ENCODE measurements at regions not wholly inside any gene's neighbourhood (a gene's known extent, or its start where the extent isn't known, plus 50 kb on each side); places are given as distances from the start of the nearest gene placed in this dataset.

DNA sequence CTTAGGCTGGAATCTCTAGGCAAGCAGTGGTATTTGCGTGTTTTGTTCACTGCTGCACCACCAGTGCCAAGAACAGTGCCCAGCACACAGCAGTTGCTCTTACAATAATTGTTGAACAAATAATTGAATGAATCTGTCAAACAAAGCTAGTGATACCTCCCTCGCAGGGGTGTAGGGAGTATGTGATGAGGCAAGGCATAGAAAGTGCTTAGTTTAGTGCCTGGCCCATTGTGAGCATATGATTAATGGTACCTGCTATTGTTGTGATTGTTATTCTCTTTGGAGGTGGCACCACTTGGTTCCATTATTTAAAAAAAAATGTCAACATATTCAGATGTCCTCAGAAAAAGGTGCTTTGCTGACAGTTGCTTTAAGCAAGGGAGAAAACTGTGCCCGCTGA is 210.1 kb upstream of the TBX3 start:
- in situ Hi-C loops (cut with HindIII; ENCODE audit: low pct_unique_long_range_greater_than_20kb, low sequenced_read_pairs): no loop called here
- no peak for TF ChIP-seq JUND (IDR thresholded peaks at IDR 0.05; ENCODE audit: low read depth)
- no peak for DNase-seq (ENCODE audit: low read depth in 1 of 2, low spot score in 1 of 2)

DNA sequence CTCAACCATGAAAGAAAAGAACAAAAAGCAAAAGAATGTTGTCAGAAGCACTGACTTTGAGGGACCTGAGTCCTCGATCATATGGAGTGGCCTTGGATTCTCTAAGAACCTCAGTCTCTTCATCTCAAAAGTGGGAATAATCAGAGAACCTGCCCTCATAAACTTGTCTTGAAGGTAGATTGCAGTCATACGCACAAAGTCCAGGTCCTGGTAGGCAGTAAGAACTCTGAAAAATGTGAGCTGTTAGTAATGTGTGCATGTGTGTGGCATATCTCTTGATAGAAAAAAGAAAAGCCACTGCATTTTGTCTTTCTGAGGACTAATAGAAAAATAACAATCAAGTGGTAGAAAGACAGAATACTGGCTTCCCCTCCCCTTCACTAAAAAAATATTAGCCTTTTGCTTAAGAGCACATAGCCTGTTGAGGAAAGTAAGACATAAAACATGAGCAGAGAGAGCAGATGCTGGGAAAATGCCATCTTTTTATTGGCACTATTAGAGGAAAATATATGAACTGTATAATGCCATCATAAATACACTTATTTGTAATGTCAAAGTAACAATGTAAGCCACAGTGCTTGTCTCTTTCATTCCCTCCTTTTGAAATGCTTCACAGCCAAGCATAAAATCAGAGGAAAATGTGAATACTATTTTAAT is 205.1 kb upstream of the TBX3 start:
- TF ChIP-seq JUND (IDR thresholded peaks at IDR 0.05; ENCODE audit: low read depth): no peak
- in situ Hi-C loops (cut with HindIII; ENCODE audit: low pct_unique_long_range_greater_than_20kb, low sequenced_read_pairs): no loop called here
- no peak for DNase-seq (ENCODE audit: low read depth in 1 of 2, low spot score in 1 of 2)

DNA sequence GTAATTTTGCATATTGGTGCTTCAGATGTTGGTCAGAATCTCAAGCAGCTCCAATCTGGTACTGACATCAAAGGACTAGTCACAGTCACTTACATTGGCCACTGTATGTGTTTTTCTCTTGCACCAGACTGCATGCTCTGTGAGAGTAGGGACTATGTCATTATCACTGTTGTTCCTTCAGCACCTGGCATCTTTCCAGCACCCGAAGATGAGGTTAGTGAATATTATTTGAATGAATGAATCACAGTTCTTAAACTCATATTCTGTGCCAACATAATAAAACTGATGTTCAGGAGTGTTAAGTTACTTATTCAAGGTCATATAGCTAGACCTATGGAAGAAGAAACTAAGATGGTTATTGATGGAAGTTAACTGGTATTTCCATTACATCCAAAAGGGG is 204.5 kb upstream of the TBX3 start:
- DNase-seq (ENCODE audit: low read depth in 1 of 2, low spot score in 1 of 2): no peak
- in situ Hi-C loops (cut with HindIII; ENCODE audit: low pct_unique_long_range_greater_than_20kb, low sequenced_read_pairs): no loop called here
- no peak for TF ChIP-seq JUND (IDR thresholded peaks at IDR 0.05; ENCODE audit: low read depth)

DNA sequence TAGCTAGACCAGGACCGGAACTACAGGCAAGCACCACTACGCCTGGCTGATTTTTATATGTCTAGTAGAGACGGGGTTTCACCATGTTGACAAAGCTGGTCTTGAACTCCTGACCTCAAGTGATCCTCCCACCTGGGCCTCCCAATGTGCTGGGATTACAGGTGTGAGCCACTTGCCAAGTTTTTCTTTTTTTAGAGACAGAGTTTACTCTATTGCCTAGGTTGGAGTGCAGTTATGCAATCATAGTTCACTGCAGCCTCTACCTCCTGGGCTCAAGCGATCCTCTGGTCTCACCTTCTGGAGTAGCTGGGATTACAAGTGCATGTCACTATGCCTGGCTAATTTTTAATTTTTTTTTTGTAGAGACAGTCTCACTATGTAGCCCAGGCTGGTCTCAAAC is 201.5 kb upstream of the TBX3 start:
- in situ Hi-C loops (cut with HindIII; ENCODE audit: low pct_unique_long_range_greater_than_20kb, low sequenced_read_pairs): no loop called here

DNA sequence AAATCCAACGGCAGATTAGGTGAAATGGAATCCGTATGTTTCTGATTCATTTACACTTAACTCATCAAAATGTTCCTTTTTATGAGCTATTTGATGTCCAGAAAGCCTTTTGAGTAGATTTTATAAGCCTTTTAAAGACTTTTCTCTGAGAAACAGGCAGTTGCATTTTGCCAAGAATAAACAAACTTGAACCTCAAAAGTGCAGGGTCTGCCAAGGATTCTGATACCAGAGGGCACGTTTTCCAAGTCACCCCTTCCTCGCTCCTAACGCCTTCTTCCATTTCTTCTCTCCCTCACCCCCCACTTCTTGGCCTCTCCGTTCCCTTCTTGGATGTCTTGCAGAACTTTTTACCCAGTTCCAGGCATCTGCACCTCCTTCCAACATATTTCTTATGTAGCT is 200.6 kb upstream of the TBX3 start:
- in situ Hi-C loops (cut with HindIII; ENCODE audit: low pct_unique_long_range_greater_than_20kb, low sequenced_read_pairs): no loop called here
- TF ChIP-seq JUND (IDR thresholded peaks at IDR 0.05; ENCODE audit: low read depth): no peak

More for the DNA sequence above, 201.5 kb upstream of the TBX3 start:
- DNase-seq (ENCODE audit: low read depth in 1 of 2, low spot score in 1 of 2): no peak
- no peak for TF ChIP-seq JUND (IDR thresholded peaks at IDR 0.05; ENCODE audit: low read depth)

DNA sequence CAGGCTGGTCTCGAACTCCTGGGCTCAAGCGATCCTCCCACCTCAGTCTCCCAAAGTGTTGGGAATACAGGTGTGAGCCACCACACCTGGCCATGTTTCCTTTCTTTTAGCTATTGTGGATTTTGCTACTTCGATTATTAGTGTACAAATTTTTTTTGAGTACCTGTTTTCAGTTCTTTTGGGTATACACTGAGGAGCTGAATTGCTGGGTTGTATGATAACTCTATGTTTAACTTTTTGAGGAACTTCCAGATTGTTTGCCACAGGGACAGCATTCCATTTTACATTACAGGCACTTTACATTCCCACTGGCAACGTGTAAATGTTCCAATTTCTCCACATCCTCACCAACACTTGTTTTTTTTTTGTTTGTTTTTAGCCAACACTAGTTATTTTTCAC is 198.1 kb upstream of the TBX3 start:
- no peak for TF ChIP-seq JUND (IDR thresholded peaks at IDR 0.05; ENCODE audit: low read depth)
- in situ Hi-C loops (cut with HindIII; ENCODE audit: low pct_unique_long_range_greater_than_20kb, low sequenced_read_pairs): no loop called here

More for the DNA sequence above, 200.6 kb upstream of the TBX3 start:
- no peak for DNase-seq (ENCODE audit: low read depth in 1 of 2, low spot score in 1 of 2)

DNA sequence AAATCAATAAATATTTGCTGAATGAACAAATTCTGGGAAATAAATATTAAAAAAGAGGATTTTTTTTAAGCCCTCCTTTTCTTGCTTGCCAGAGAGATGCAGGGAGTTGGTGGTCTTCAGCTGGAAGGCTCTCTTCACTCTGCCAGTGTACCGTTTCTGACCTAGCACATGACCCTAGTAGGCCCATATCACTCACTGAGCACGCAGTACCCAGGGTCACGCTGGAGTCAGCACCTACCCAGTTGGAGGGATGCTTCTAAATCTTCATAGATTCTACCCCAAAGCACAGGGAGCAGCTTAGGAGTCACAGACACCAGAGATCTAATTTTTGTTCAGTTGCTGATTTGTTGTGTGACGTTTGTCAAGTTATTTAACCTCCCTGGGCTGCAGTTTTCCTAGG is 195.4 kb upstream of the TBX3 start:
- TF ChIP-seq JUND (IDR thresholded peaks at IDR 0.05; ENCODE audit: low read depth): no peak
- no peak for DNase-seq (ENCODE audit: low read depth in 1 of 2, low spot score in 1 of 2)
- in situ Hi-C loops (cut with HindIII; ENCODE audit: low pct_unique_long_range_greater_than_20kb, low sequenced_read_pairs): no loop called here

More for the DNA sequence above, 198.1 kb upstream of the TBX3 start:
- DNase-seq (ENCODE audit: low read depth in 1 of 2, low spot score in 1 of 2): no peak

DNA sequence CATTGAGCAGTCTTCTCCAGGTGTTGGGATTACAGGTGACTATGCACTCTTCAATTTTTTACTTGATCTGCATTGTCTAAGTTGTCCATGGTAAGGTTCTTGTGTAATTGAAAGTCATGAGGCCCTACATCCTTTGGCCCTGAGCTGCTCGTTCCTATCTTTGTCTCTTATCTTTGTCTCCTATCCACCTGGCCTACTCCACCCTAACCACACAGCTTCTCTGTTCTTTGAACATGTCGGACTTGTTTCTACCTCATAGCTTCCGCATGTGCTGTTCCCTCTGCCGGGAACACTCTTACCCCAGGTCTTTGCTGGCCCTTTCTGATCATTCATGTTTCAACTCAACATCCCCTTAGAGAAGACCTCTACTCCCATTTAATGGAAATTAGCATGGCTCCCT is 194.8 kb upstream of the TBX3 start:
- DNase-seq (ENCODE audit: low read depth in 1 of 2, low spot score in 1 of 2): no peak
- in situ Hi-C loops (cut with HindIII; ENCODE audit: low pct_unique_long_range_greater_than_20kb, low sequenced_read_pairs): no loop called here
- TF ChIP-seq JUND (IDR thresholded peaks at IDR 0.05; ENCODE audit: low read depth): no peak

DNA sequence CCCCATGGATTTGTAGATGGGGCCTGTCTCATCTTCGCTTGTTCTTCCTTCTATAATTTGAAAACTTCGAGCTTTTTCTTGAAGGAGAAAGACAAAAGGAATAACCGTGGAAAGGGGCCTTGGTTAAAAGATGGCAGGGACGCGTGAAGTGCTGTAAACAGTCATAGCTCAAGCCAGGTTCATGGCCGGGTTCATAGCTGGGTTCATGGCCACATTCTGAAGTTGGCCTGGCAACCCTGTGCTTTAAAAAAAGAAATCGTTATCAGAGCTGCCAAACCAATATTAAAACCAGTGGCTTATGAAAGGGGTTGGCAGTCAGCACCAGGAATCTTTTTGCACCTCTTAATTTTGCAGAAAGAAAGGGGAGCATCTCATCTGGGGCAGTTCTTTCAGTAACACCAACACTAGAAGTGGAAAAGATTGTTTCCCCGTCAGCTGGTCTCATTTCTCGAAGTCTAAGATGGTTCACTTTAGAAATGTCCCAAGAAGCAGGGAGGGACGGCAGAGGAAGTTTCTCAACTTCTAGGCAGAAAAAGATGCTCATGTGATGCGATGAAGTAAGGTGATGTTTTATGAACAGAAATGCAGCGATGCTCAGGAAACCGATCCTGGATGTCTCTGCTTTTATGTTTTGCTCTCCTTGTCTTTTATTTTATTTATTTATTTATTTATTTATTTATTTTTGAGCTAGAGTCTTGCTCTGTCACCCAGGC is 193.1 kb upstream of the TBX3 start:
- no peak for TF ChIP-seq JUND (IDR thresholded peaks at IDR 0.05; ENCODE audit: low read depth)
- DNase-seq (ENCODE audit: low read depth in 1 of 2, low spot score in 1 of 2): no peak
- in situ Hi-C loops (cut with HindIII; ENCODE audit: low pct_unique_long_range_greater_than_20kb, low sequenced_read_pairs): no loop called here

DNA sequence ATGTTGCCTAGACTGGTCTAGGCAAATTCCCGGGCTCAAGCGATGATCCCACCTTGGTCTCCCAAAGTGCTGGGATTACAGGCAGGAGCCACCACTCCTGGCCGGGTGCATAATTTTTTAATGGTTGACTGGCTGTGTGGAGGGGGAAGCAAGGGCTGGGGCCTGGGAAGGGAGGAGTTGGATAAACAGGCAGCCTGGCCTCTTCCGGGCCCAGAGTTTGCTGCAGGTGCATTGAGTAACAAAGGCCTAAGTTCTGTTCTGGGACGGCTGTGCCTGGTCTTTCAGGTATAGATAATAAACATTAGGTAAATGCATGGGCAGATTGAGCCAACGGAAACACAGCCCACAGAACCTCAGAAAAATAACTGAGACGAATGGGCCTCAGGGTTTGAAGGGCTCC is 191.3 kb upstream of the TBX3 start:
- TF ChIP-seq JUND (IDR thresholded peaks at IDR 0.05; ENCODE audit: low read depth): no peak
- no peak for DNase-seq (ENCODE audit: low read depth in 1 of 2, low spot score in 1 of 2)
- in situ Hi-C loops (cut with HindIII; ENCODE audit: low pct_unique_long_range_greater_than_20kb, low sequenced_read_pairs): no loop called here

DNA sequence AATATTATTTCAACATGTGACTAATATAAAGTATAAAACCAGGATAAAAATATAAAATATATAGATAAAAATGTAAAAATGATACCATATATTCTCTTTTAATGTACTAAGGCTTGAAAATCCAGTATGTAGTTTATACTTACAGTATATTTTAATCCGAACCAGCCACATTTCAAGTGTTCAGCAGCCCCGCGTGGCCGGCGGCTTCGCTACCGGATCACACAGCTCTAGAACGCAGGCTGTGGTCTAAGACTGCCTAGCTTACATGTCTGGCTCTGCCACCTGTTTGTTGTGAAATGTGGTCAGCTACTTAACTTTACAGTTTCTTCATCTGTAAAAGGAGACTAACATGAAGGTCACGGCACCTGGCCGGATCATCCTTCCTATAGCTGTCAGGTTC is 189.7 kb upstream of the TBX3 start:
- no peak for TF ChIP-seq JUND (IDR thresholded peaks at IDR 0.05; ENCODE audit: low read depth)

DNA sequence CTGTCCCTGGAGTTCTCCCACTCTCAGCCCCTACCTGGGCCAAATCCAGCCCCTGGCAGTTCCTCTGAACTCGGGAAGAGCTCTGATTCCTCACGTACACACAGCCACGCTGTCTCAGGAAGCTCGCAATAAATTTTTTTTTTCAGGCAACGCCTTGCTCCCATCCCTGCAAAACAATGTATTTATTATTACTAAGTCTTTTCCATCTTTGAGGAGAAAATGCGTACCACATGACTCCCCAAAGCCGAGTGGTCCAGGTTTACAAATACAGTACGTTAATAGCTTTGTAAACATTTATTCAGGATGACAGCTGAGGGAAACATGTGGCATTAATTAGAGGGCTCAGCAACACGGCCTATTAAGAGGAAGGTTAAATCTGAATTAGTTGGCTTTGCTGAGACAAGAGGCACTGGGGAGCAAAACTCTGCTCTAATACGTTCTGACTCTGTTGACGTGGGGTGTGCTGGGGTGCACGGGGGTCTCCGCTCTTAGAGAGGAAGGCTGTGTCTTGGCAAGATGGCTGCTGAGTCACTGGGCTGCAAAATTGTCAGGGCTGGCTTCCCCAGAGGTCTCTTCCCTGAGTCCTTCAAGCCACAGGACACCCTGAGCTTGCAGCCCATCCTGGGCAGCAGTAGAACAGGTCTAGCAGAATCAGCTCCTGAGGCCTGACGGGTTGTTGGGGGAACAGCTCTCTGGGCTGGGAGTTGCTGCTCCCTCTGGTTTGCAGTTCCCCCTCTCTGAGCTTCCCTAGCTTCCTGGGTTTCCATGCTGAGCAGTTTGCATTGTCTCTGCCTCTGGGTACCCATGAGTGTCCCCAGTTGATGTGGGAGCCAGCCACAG is 185.2 kb upstream of the TBX3 start:
- no peak for TF ChIP-seq JUND (IDR thresholded peaks at IDR 0.05; ENCODE audit: low read depth)
- in situ Hi-C loops (cut with HindIII; ENCODE audit: low pct_unique_long_range_greater_than_20kb, low sequenced_read_pairs): no loop called here
- peak in 1 of 2 experiments; percentile 49 for DNase-seq (ENCODE audit: low read depth in 1 of 2, low spot score in 1 of 2)

More for the DNA sequence above, 189.7 kb upstream of the TBX3 start:
- no peak for DNase-seq (ENCODE audit: low read depth in 1 of 2, low spot score in 1 of 2)
- in situ Hi-C loops (cut with HindIII; ENCODE audit: low pct_unique_long_range_greater_than_20kb, low sequenced_read_pairs): no loop called here

DNA sequence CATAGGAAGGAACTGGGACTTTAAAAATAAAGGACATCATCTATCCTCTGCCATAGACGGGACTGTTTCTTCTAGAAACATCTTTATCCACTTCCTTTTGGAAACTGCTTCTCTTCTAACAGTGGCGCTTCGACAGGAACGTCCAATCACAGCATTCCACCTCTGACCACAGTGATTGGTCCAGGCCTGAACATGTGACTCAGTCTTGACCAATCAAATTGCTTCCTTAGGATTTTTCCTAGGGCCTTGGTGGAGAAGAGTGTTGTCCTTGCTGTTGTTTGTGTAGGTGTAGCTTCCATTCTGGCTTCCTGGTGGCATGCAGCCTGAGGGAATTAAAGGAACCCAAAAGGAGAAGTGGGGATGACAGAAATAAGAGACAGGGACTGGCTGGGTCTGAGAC is 182.4 kb upstream of the TBX3 start:
- TF ChIP-seq JUND (IDR thresholded peaks at IDR 0.05; ENCODE audit: low read depth): no peak
- DNase-seq (ENCODE audit: low read depth in 1 of 2, low spot score in 1 of 2): peak in 1 of 2 experiments; percentile 10
- in situ Hi-C loops (cut with HindIII; ENCODE audit: low pct_unique_long_range_greater_than_20kb, low sequenced_read_pairs): no loop called here
